GM23338 (cell line): ENCODE measurements at regions not wholly inside any gene's neighbourhood (a gene's known extent, or its start where the extent isn't known, plus 50 kb on each side); places are given as distances from the start of the nearest gene placed in this dataset.

ENCODE experiments used
- ATAC-seq: fragments of 200-7000 bp; cut with Tn5 transposase; 3 replicates; pipeline ENCODE4 v1.9.1; 2020
- DNase-seq: peaks from one replicate; pipeline ENCODE4 v3.0.0-alpha.2; 2015; ENCODE audit warnings: low spot score
- H2AFZ ChIP-seq: fragments of 200-600 bp; sonication (generic); 2 replicates; pipeline ENCODE4 v1.8.0; 2016; ENCODE audit warnings: antibody characterized with exemption, mild to moderate bottlenecking, moderate library complexity
- H3F3A ChIP-seq: fragments of 200-600 bp; sonication (generic); replicated peaks from 2 replicates; pipeline ENCODE4 v1.8.0; 2017; ENCODE audit warnings: antibody characterized with exemption, mixed run types, low read depth
- H3K27ac ChIP-seq: fragments of 200-600 bp; sonication (generic); 2 replicates; pipeline ENCODE4 v1.6.1; 2016; ENCODE audit warnings: low read depth
- H3K27me3 ChIP-seq: fragments of 200-600 bp; sonication (generic); 2 replicates; pipeline ENCODE4 v1.8.0; 2016; ENCODE audit warnings: mild to moderate bottlenecking, mixed run types, moderate library complexity; ENCODE audit not compliant: insufficient read depth
- H3K36me3 ChIP-seq: fragments of 200-600 bp; sonication (generic); 2 replicates; pipeline ENCODE4 v1.8.0; 2016; ENCODE audit warnings: mild to moderate bottlenecking; ENCODE audit not compliant: insufficient read depth
- H3K4me1 ChIP-seq: fragments of 200-600 bp; sonication (generic); 2 replicates; pipeline ENCODE4 v1.8.0; 2016; ENCODE audit warnings: mild to moderate bottlenecking, moderate library complexity; ENCODE audit not compliant: insufficient read depth
- H3K4me2 ChIP-seq: fragments of 200-600 bp; sonication (generic); 2 replicates; pipeline ENCODE4 v1.7.1; 2017; ENCODE audit warnings: mixed run types
- H3K4me3 ChIP-seq: fragments of 200-600 bp; sonication (generic); 2 replicates; pipeline ENCODE4 v1.6.1; 2016; ENCODE audit warnings: mixed run types
- H3K79me2 ChIP-seq: fragments of 200-600 bp; sonication (generic); replicated peaks from 2 replicates; pipeline ENCODE4 v1.8.0; 2017; ENCODE audit warnings: mild to moderate bottlenecking; ENCODE audit not compliant: insufficient read depth
- H3K9me2 ChIP-seq: fragments of 200-600 bp; sonication (generic); 2 replicates; pipeline ENCODE4 v1.8.0; 2017; ENCODE audit not compliant: insufficient read depth
- H4K20me1 ChIP-seq: fragments of 200-600 bp; sonication (generic); replicated peaks from 2 replicates; pipeline ENCODE4 v1.8.0; 2017; ENCODE audit warnings: mild to moderate bottlenecking; ENCODE audit not compliant: insufficient read depth
- H3K27ac Mint-ChIP-seq: 2 replicates; pipeline ENCODE4 v1.8.0; 2020; ENCODE audit warnings: inconsistent platforms, mild to moderate bottlenecking, moderate library complexity, mixed read lengths
- H3K27me3 Mint-ChIP-seq: 3 replicates; pipeline ENCODE4 v1.8.0; 2022; ENCODE audit warnings: low read depth, mild to moderate bottlenecking, moderate library complexity, mixed read lengths, inconsistent platforms; ENCODE audit not compliant: insufficient read depth, poor library complexity
- H3K36me3 Mint-ChIP-seq: 3 replicates; pipeline ENCODE4 v1.8.0; 2021; ENCODE audit warnings: low read depth, mild to moderate bottlenecking, inconsistent platforms, moderate library complexity, mixed read lengths
- H3K4me1 Mint-ChIP-seq: 3 replicates; pipeline ENCODE4 v1.8.0; 2020; ENCODE audit warnings: mild to moderate bottlenecking, inconsistent platforms, mixed read lengths
- H3K4me3 Mint-ChIP-seq: 3 replicates; pipeline ENCODE4 v1.8.0; 2021; ENCODE audit warnings: moderate library complexity, mild to moderate bottlenecking, inconsistent platforms, mixed read lengths
- H3K9me3 Mint-ChIP-seq: 3 replicates; pipeline ENCODE4 v1.8.0; 2020; ENCODE audit warnings: moderate library complexity, mild to moderate bottlenecking, inconsistent platforms, mixed read lengths
- CTCF ChIP-seq, 2 experiments: fragments of 200-600 bp in 1 of 2; sonication (generic) in 1 of 2; conservative IDR thresholded peaks; 2 replicates each; pipeline versions ENCODE4 v1.5.1 to v1.6.1; 2016 to 2017; ENCODE audit warnings: antibody characterized with exemption in 2 of 2, low read depth in 2 of 2, mild to moderate bottlenecking in 2 of 2, moderate library complexity in 1 of 2
- POLR2AphosphoS5 ChIP-seq: IDR thresholded peaks from 2 replicates; pipeline ENCODE4 v1.6.1; 2016; ENCODE audit warnings: antibody characterized with exemption, low read depth
- ZNF462 ChIP-seq: fragments of 250-450 bp; sonication (Bioruptor Pico); IDR thresholded peaks from 2 replicates; pipeline ENCODE4 v1.5.0; 2020; ENCODE audit warnings: mild to moderate bottlenecking, moderate library complexity

- H3K79me2 ChIP-seq = no peaks in the 10 kb centered on the region
- no peak for TF ChIP-seq CTCF (conservative IDR thresholded peaks at IDR 0.05; ENCODE audit: low read depth in 2 of 2)
- no peak for TF ChIP-seq POLR2AphosphoS5
- TF ChIP-seq ZNF462 (CRISPR knock-in tag) = no peak
- H3K4me2 ChIP-seq = no peak overlapping the region
- H3K27ac ChIP-seq = no peak overlapping the region
- H3K4me3 Mint-ChIP-seq = no peak overlapping the region
- peaks cover 13% of the 10 kb centered on the region for H3K4me1 Mint-ChIP-seq
- no peaks in the 10 kb centered on the region for H3K27me3 ChIP-seq
- H3K27ac Mint-ChIP-seq = no peak overlapping the region
- ATAC-seq = no peak
- H2AFZ ChIP-seq = no peak overlapping the region
- peaks cover 10% of the 10 kb centered on the region for H3K4me1 ChIP-seq
- H3K36me3 ChIP-seq = no peaks in the 10 kb centered on the region
- H3K36me3 Mint-ChIP-seq = peaks cover 3% of the 10 kb centered on the region; the same call in 2 of the 3 replicates
- no peak overlapping the region for H3K4me3 ChIP-seq
- no peaks in the 10 kb centered on the region for H4K20me1 ChIP-seq
- peaks cover 1% of the 10 kb centered on the region for H3K27me3 Mint-ChIP-seq
- H3K9me2 ChIP-seq = no peaks in the 10 kb centered on the region
- no peaks in the 10 kb centered on the region for H3F3A ChIP-seq
- no peaks in the 10 kb centered on the region; the same call in 2 of the 3 replicates for H3K9me3 Mint-ChIP-seq
- no peak for DNase-seq
Measured at GRCh38 chr1:25030012-25030411, 99.9 kb upstream of the RUNX3 start.
